ENCODE measurements at regions not wholly inside any gene's neighbourhood (a gene's known extent, or its start where the extent isn't known, plus 50 kb on each side); places are given as distances from the start of the nearest gene placed in this dataset.

- DNase-seq (ENCODE audit: low read depth), result no peak
- no peak overlapping the region for H3K4me3 ChIP-seq (ENCODE audit: low read depth, low read length)
- no peak for TF ChIP-seq CTCF (conservative IDR thresholded peaks at IDR 0.05; ENCODE audit: low read depth, low read length)
These were observed 150.5 kb upstream of the DUSP10 start for GRCh38 chr1:221892301-221892830.

- H3K4me3 ChIP-seq (ENCODE audit: low read depth, low read length), result no peak overlapping the region
- DNase-seq (ENCODE audit: low read depth), result peak; percentile 57
- TF ChIP-seq CTCF (conservative IDR thresholded peaks at IDR 0.05; ENCODE audit: low read depth, low read length), result no peak
These were observed 149.8 kb upstream of the DUSP10 start for GRCh38 chr1:221891708-221892107.

GRCh38 chr1:221888801-221889200 lies 146.9 kb upstream of the DUSP10 start:
- no peak for TF ChIP-seq CTCF (conservative IDR thresholded peaks at IDR 0.05; ENCODE audit: low read depth, low read length)
- no peak for DNase-seq (ENCODE audit: low read depth)

GRCh38 chr1:221888218-221888617 lies 146.3 kb upstream of the DUSP10 start:
- TF ChIP-seq CTCF (conservative IDR thresholded peaks at IDR 0.05; ENCODE audit: low read depth, low read length), result no peak
- H3K4me3 ChIP-seq (ENCODE audit: low read depth, low read length), result no peak overlapping the region
- no peak for DNase-seq (ENCODE audit: low read depth)

More at GRCh38 chr1:221888801-221889200, 146.9 kb upstream of the DUSP10 start:
- H3K4me3 ChIP-seq (ENCODE audit: low read depth, low read length), result no peak overlapping the region

GRCh38 chr1:221887758-221888157 lies 145.9 kb upstream of the DUSP10 start:
- DNase-seq (ENCODE audit: low read depth), result no peak
- H3K4me3 ChIP-seq (ENCODE audit: low read depth, low read length), result no peak overlapping the region
- TF ChIP-seq CTCF (conservative IDR thresholded peaks at IDR 0.05; ENCODE audit: low read depth, low read length), result no peak

- no peak overlapping the region for H3K4me3 ChIP-seq (ENCODE audit: low read depth, low read length)
- DNase-seq (ENCODE audit: low read depth), result no peak
- no peak for TF ChIP-seq CTCF (conservative IDR thresholded peaks at IDR 0.05; ENCODE audit: low read depth, low read length)
These were observed 145.5 kb upstream of the DUSP10 start for GRCh38 chr1:221887415-221887746.

GRCh38 chr1:221886743-221887414 lies 145.0 kb upstream of the DUSP10 start:
- TF ChIP-seq CTCF (conservative IDR thresholded peaks at IDR 0.05; ENCODE audit: low read depth, low read length), result peak; percentile 13
- no peak overlapping the region for H3K4me3 ChIP-seq (ENCODE audit: low read depth, low read length)
- peak; percentile 62 for DNase-seq (ENCODE audit: low read depth)
